AML-193 (cell line): ENCODE measurements at regions not wholly inside any gene's neighbourhood (a gene's known extent, or its start where the extent isn't known, plus 50 kb on each side); places are given as distances from the start of the nearest gene placed in this dataset.
A peak's percentile ranks its signal among the peaks of the same experiment; 100 is the strongest.
"Not testable (repeated sequence)": the region's sequence is repeated elsewhere in the genome, so short reads cannot be mapped to it uniquely, and the experiment has no call there.

ENCODE experiments used
- DNase-seq, 2 experiments: peaks; one replicate each; lab custom pipeline; 2025; lab: John Stamatoyannopoulos, UW

DNA sequence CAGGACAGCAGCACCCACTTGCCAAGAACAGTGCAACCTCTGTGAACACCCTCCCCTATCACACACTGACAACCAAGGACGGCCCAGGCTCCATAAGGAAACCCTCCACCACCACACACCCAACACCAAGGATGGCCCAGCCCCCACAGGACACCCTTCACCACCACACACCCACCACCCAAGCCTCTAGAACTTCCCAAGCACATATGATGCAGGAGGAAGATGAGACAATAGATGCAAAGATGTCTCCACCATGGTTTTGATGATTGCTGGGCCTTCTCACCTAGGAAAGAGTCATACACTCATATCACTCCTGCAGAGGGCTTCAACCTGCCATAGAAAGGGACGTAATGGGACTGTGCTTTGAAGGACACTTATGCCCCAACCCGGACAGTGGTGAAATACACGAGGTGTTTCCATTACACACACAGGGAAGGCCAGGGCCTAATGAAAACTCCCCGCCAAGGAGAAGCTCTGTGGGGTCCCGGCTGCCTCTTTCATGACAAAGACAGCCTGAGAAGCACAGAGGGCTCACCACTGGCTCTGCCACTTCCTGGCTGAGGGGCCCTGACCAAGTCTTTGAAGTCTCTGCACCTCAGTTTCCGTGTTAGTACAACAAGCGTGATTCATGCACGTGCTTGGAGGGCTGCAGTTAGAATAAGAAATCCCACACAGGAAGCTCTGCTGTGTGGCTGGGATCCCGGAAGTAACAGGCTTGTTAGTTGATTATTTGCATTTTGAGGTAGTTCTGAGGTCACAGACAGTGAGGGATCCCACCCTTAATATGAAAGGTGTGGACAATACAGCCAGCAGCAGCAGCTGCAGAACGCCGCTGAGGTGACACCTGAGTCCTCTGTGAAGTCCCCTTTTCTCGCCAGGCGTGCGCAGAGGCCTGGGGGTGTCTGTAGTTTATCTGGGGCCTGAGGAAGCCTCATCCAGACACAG is 61.9 kb upstream of the ATP12A start:
- peak in 1 of 2 experiments; percentile 21 for DNase-seq

DNA sequence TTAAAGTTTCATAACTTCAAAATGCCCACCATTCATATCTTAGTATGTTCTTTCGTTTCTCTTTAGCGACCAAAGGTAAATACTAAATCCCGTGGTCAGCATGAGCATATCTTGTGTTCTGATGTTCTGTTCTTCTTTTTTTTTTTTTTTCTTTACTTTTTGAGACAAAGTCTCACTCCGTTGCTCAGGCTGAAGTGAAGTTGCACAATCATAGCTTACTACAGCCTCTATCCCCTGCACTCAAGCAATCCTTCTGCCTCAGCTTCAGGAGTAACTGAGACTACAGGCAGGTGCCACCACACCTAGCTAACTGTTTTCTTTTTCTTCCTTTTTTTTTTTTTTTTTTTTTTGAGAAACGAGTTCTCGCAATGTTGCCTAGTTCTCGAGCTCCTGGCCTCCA is 60.9 kb upstream of the ATP12A start:
- DNase-seq: peak; percentile 44 to 49

DNA sequence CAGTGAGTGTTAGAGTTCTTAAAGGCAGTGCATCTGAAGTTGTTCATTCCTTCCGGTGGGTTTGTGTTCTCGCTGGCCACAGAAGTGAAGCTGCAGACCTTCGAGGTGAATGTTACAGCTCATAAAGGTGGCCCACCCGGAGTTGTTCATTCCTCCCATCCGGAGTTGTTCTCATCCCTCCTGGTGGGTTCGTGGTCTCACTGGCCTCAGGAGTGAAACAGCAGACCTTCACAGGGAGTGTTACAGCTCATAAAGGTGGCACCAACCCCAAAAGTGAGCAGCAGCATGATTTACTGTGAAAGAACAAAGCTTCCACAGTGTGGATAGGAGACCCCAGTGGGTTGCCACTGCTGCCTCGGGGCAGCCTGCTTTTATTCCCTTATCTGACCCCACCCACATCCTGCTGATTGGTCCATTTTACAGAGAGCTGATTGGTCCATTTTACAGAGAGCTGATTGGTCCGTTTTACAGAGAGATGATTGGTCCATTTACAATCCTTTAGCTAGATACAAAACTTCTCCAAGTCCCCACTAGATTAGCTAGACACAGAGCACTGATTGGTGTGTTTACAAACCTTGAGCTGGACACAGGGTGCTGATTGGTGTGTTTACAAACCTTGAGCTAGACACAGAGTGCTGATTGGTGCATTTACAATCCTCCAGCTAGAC is 57.6 kb upstream of the ATP12A start:
- DNase-seq: not testable (repeated sequence)

DNA sequence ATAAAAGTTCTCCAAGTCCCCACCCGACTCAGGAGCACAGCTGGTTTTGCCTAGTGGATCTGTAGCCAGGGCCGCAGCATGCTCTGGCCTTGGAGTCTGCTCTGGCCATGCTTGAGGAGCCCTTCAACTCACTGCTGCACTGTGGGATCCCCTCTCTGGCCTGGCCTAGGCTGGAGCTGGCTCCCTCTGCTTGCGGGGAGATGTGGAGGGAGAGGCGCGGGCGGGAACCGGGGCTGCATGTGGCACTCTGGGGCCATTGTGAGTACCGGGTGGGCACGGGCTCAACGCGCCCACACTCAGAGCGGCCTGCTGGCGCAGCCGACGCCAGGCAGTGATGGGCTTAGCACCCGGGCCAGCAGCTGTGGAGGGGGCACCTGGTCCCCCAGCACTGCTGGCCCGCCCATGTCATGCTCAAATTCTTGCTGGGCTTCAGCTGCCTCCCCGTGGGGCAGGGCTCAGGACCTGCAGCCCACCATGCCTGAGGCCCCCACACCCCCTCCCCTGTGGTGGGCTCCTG is 57.0 kb upstream of the ATP12A start:
- DNase-seq: no peak

DNA sequence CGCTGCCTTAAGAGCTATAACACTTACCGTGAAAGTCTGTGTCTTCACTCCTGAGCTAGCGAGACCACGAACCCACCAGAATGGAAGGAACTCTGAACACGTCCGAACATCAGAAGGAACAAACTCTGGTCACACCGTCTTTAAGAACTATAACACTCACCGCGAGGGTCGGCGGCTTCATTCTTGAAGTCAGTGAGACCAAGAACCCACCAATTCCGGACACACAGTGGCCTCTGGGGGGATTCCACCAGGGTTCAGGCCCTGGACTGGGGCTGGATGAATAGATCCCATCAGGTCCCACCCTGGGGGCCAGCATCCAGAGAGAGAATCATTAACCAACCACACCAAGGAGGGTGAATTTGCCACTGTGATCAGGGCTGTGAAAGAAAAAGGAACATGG is 55.8 kb upstream of the ATP12A start:
- DNase-seq: no peak

DNA sequence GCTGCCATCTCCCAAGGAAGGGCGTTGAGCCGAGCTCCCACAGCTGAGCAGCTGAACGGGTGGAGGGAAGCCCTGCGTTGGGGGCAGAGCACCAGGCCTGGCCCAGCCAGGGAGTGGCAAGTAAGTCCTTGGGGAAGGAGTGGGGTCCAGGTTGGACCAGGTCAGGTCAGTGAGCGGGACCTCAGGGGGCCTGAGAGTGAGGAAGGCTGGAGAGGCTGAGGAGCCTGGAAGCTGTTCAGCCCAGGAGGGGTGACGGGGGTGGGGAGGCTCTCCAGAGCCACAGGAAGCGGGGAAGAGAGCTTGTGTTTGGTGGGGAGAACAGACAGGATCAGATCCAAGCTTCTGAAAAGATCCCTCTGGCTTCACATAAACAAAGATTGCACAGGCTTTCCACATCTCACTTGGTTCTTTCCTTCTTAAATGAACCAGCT is 55.4 kb upstream of the ATP12A start:
- DNase-seq: no peak

DNA sequence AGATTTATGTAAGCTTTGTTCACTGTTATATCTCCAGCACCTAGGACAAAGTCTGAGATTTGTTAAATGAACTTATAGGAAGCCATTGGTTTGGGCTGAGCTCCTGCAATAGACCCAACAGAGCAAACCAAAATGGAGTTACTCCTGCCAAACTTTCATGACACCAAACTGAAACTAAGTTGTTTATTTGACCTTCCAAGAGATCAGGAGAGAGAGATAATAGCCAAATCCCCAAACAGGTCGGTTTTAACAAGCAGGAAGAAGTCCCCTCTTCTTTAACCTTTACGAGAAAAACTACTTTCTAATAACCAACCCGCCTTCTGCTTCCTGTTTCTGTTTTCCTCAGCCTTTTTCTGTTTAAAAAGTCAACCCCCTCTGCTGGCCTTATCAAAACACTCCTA is 54.9 kb upstream of the ATP12A start:
- DNase-seq: no peak

DNA sequence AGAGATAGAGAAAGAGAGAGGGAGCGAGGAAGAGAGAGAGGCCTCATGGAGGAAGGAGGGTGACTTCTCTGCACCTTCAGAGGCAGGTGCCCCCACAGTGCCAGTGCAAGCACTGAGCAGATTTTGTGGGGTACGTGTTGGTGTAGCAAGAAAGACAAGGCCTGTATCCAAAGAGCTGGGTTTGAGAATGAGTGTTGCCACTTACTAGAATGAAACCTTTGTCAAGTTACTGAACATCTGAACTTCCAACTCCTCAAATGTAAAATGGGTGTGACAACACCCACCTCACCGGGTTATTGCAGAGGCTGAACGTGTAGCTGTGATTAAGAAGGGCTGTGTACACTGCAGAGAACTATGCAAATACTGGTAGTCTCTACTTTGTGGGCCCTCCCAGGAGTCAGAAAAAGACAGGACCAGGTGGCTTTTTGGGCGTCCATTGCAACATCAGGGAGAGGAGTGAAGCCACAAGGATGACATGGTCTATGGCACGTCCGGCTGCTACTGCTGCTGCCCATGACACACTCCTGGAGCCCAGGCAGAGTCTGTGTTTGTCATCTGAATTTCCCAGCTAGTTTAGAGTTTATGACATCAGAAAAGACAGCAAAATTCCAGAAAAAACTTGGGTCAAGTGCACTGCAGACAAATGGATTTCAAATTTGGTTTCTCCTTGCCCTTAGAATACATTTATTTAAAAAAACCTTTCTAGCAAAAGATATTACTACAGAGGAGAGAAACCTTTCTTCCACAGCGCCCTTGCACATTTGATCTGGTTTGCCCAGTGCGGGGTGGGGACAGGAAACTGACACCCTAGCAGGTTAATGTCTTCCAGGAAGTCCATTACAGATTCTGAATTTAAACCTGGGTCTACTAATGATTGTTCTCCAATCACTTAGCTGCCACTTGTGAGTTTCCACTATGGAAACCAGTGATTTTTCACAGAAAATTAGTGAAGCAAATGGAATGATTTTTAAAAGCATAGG is 54.0 kb upstream of the ATP12A start:
- no peak for DNase-seq

DNA sequence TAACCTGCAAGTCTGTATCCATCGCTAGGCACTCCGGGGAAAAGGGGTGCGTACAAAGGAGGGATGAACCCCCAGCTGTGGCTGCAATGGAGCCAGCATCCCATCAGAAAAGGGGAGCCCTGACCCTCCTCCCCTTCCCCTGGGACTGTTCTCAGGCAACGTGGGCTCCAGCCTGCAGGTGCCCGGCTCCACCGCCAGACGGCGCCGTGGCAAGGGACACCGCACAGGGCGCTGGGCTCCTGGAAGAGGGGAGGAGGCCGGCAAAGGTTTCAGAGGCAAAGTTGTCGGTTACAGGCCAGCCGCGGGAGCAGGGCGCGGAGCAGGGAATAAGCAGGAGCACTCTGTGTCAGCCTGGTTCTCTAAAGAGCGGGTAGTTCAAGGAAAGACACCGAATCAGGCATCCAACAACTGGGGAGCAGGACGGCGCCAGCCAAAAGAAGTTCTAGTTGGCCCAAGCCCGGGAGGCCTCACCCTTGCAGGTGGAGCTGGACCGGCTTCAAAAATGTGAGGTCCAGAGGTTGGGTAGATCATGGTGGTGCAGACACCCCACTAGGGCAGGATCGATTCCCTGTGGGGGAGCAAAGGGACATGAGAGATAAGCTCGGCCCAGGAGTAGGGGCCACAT is 53.0 kb upstream of the ATP12A start:
- DNase-seq: no peak

DNA sequence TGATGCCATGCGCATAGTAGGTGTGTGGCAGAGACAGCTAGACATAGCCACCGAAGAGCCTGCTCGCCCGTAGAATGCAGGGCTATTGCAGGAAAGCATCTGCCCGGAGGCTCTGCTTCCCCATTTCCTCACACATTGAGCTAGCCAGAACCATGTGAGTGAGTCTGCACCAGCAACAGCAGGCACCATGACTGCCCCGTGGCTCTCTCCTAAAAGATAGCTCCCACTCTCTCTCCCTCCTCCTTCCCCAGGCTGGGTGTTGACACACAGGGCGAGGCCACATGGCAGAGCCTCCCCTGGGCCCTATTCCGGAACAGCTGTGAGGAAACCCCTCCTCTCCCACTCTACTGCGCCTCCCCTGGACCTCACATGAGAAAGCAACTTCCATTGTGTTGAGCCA is 52.3 kb upstream of the ATP12A start:
- DNase-seq: no peak

DNA sequence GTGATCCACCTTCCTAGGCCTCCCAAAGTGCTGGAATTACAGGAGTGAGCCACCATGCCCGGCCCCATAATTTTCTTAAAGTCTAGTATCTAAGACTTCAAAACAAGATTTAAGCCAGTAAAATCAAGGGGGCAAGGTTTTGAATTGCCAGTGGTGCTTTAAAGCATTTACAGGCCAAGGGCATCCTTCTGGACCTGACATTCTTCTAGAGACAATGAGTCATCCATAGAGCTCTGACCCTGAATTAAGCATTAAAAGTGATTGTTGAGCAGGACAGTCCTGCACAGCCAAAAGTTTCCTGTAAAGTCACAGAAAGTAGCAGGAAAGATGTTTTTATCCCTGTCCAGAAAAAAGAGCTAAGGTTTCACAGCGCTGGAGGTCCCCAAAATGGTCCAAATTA is 50.9 kb upstream of the ATP12A start:
- no peak for DNase-seq

DNA sequence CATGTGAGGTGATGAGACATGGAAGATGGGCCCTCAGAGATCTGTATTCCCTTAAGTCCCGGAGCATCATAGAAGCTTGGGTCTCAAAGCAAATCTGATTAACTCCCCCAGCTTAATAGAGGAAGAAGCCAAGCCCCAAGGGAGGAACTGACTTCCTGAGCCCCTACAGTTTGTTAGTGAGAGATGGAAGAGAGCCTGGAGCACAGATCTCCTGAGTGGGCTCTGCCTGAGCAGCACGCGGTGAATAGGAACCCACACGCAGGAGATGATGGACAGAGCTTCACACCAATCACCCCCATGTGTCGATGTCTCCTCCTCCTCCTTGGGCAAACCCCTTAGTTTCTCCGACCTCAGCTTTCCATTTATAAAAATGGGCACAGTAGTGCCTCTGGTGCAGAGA is 50.1 kb upstream of the ATP12A start:
- no peak for DNase-seq
